Prostate gland (tissue), 2 donors: ENCODE measurements at regions not wholly inside any gene's neighbourhood (a gene's known extent, or its start where the extent isn't known, plus 50 kb on each side); places are given as distances from the start of the nearest gene placed in this dataset.

ENCODE experiments used
- DNase-seq: peaks from one replicate; pipeline ENCODE4 v3.0.0-alpha.2; 2019; ENCODE audit warnings: low spot score
- H3K27ac ChIP-seq, 2 donors: fragments of 200-600 bp; sonication (generic); 2 replicates each; pipeline ENCODE4 v1.5.1; 2017 to 2019
- H3K27me3 ChIP-seq: fragments of 200-600 bp; sonication (generic); replicated peaks from 2 replicates; pipeline ENCODE4 v1.5.1; 2019; ENCODE audit not compliant: insufficient read depth
- H3K36me3 ChIP-seq, 2 donors: fragments of 200-600 bp; sonication (generic); 1 replicate in 1 of 2; 2 replicates in 1 of 2; pipeline versions ENCODE4 v1.5.1 to v1.8.1; 2017 to 2019
- H3K4me1 ChIP-seq: fragments of 200-600 bp; sonication (generic); replicated peaks from 2 replicates; pipeline ENCODE4 v1.5.1; 2019
- H3K4me3 ChIP-seq, 2 donors: fragments of 200-600 bp; sonication (generic); 2 replicates each; pipeline ENCODE4 v1.5.1; 2017 to 2019
- H3K9me3 ChIP-seq: fragments of 200-600 bp; sonication (generic); 2 replicates; pipeline ENCODE4 v1.5.1; 2017
- POLR2A ChIP-seq: fragments of 450-650 bp; IDR thresholded peaks from one replicate; pipeline ENCODE4 v1.6.1; 2016; ENCODE audit warnings: antibody characterized with exemption, mild to moderate bottlenecking
- POLR2AphosphoS5 ChIP-seq: sonication (generic); formaldehyde crosslinking; IDR thresholded peaks from one replicate; pipeline ENCODE4 v1.6.1; 2017; ENCODE audit warnings: antibody characterized with exemption
- WGBS: methylation state at CpG from one replicate; pipeline ENCODE4 v1.1.5; 2018; 5-methylcytosine and 5-hydroxymethylcytosine counted together
- intact Hi-C: fragments of 100-400 bp; cut with DNase I; formaldehyde crosslinking; loops from one replicate; pipeline ENCODE4 v1.14.2; 2022
- TF ChIP-seq, protein P1 (sequence below), 4 experiments: fragments of 200-600 bp in 2 of 4; fragments of 450-650 bp in 2 of 4; sonication (generic) in 2 of 4; IDR thresholded peaks; 1 replicate in 3 of 4; 2 replicates in 1 of 4; pipeline ENCODE4 v1.5.1; 2016 to 2019; ENCODE audit warnings: antibody characterized with exemption in 4 of 4, mild to moderate bottlenecking in 2 of 4, moderate library complexity in 2 of 4

DNA sequence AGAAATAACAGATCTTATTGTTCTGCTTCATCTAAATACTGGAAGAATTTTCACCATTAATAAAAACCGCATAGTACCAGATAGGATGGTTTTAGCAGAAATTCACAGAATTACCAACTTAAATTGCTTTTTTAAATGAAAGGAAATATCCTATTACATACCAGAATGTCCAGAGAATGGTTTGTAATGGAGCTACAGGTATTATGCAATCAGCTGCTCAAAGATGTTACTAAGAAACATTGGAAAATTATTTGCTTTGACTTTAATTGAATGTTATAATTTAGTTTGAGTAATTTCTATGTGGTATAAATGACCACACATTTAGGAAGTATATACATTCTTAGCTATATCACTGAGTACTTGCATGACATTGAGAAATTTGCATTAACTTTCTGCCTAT, 338.3 kb downstream of the ETV1 start:
- Histone ChIP-seq H3K27me3 (no peaks in the 10 kb centered on the region), H3K4me1 (no peaks in the 10 kb centered on the region), H3K36me3 (no peaks in the 10 kb centered on the region), H3K27ac (no peak overlapping the region), H3K9me3 (no peaks in the 10 kb centered on the region), H3K4me3 (no peak overlapping the region)
- TF ChIP-seq POLR2A: no peak
- no peak for TF ChIP-seq POLR2AphosphoS5
- TF ChIP-seq, protein P1, sequence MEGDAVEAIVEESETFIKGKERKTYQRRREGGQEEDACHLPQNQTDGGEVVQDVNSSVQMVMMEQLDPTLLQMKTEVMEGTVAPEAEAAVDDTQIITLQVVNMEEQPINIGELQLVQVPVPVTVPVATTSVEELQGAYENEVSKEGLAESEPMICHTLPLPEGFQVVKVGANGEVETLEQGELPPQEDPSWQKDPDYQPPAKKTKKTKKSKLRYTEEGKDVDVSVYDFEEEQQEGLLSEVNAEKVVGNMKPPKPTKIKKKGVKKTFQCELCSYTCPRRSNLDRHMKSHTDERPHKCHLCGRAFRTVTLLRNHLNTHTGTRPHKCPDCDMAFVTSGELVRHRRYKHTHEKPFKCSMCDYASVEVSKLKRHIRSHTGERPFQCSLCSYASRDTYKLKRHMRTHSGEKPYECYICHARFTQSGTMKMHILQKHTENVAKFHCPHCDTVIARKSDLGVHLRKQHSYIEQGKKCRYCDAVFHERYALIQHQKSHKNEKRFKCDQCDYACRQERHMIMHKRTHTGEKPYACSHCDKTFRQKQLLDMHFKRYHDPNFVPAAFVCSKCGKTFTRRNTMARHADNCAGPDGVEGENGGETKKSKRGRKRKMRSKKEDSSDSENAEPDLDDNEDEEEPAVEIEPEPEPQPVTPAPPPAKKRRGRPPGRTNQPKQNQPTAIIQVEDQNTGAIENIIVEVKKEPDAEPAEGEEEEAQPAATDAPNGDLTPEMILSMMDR (IDR thresholded peaks at IDR 0.05): no peak
- WGBS: 91% methylated on average over 1 of the region's 1 CpG
- intact Hi-C loops: no loop called here
- no peak for DNase-seq

DNA sequence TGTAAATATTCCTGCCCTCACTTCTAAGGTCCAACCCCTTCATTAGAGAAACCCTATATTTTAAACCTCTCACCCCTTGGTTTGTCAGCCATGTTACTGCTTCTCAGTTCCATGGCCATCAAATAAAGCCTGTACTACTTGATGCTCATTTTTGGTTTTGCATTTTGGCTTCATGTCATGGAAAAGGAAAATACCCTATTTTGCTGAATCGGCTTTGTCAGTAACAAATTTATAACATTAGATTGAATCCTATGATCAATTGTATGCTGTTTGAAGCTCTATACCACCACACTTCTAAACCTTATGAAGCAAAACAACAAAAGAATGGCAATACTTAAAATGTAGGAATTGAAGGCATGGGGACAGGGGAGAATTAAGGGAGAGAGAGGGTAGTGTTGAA, 333.1 kb downstream of the ETV1 start:
- WGBS: 97% methylated on average over 1 of the region's 1 CpG
- Histone ChIP-seq H3K27me3 (no peaks in the 10 kb centered on the region), H3K4me1 (no peaks in the 10 kb centered on the region), H3K27ac (no peak overlapping the region), H3K4me3 (no peak overlapping the region), H3K36me3 (no peaks in the 10 kb centered on the region), H3K9me3 (no peaks in the 10 kb centered on the region)
- intact Hi-C loops: no loop called here
- no peak for DNase-seq
- no peak for TF ChIP-seq POLR2A
- TF ChIP-seq, protein P1 (IDR thresholded peaks at IDR 0.05): no peak
- no peak for TF ChIP-seq POLR2AphosphoS5

DNA sequence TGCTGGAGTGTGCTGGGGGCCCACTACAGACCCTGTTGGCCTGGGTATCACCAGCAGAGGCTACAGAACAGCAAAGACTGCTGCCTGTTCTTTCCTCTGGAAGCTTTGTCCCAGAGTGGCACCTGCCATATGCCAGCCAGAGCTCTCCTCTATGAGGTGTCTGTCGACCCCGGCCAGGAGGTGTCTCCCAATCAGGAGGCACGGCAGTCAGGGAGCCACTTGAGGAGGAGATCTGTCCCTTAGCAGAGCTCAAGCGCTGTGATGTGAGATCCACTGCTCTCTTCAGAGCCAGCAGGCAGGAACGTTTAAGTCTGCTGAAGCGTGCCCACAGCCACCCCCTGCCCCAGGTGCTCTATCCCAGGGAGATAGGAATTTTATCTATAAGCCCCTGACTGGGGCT, 316.2 kb downstream of the ETV1 start:
- TF ChIP-seq POLR2AphosphoS5 (no peak), POLR2A (no peak)
- TF ChIP-seq, protein P1 (IDR thresholded peaks at IDR 0.05): no peak
- H3K27ac ChIP-seq: no peak overlapping the region
- H3K9me3 ChIP-seq: no peaks in the 10 kb centered on the region
- intact Hi-C loops: no loop called here
- no peaks in the 10 kb centered on the region for H3K27me3 ChIP-seq
- no peak overlapping the region for H3K4me3 ChIP-seq
- H3K36me3 ChIP-seq: no peaks in the 10 kb centered on the region
- 74% methylated on average over 6 of the region's 6 CpGs for WGBS
- no peaks in the 10 kb centered on the region for H3K4me1 ChIP-seq
- no peak for DNase-seq

GRCh38 chr7:13682626-13683025, 306.8 kb downstream of the ETV1 start:
- Histone ChIP-seq H3K9me3 (no peaks in the 10 kb centered on the region), H3K27me3 (no peaks in the 10 kb centered on the region), H3K36me3 (no peaks in the 10 kb centered on the region), H3K27ac (no peak overlapping the region), H3K4me1 (no peaks in the 10 kb centered on the region), H3K4me3 (no peak overlapping the region)
- intact Hi-C loops: no loop called here
- TF ChIP-seq, protein P1 (IDR thresholded peaks at IDR 0.05): no peak
- TF ChIP-seq POLR2AphosphoS5 (no peak), POLR2A (no peak)
- no peak for DNase-seq
- 84% methylated on average over 1 of the region's 1 CpG for WGBS

DNA sequence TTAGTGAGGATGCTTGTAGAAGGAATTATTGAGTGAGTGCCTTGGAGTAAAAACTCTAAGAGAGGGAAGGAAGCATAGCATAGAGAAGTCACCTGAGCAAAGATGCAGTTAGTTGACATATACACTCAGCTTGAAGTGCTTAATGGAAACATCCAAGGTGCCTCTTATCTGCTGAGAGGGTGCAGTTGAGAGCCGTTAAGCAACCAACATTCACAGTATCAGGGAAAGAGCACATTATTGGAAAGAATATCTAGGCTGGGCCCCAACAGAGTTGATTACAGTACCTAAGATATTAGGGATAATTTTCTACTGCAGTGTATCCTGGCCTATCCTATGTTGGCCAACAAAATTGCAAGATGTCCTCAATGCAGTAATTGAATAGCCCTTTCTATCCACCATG, 302.0 kb downstream of the ETV1 start:
- TF ChIP-seq, protein P1 (IDR thresholded peaks at IDR 0.05): no peak
- TF ChIP-seq POLR2A: no peak
- no peak for TF ChIP-seq POLR2AphosphoS5
- Histone ChIP-seq H3K9me3 (no peaks in the 10 kb centered on the region), H3K4me3 (no peak overlapping the region), H3K27ac (no peak overlapping the region), H3K27me3 (no peaks in the 10 kb centered on the region), H3K4me1 (no peaks in the 10 kb centered on the region), H3K36me3 (no peaks in the 10 kb centered on the region)
- DNase-seq: no peak
- 100% methylated on average over 1 of the region's 1 CpG for WGBS
- intact Hi-C loops: no loop called here
